PFSK-1 (cell line): ENCODE measurements at regions not wholly inside any gene's neighbourhood (a gene's known extent, or its start where the extent isn't known, plus 50 kb on each side); places are given as distances from the start of the nearest gene placed in this dataset.

ENCODE experiments used
- FOXP2 ChIP-seq: optimal IDR thresholded peaks from 2 replicates; pipeline ENCODE3; 2011; ENCODE audit warnings: borderline replicate concordance, control low read depth, inconsistent platforms; ENCODE audit not compliant: insufficient read depth; ENCODE audit errors: extremely low read length, extremely low read depth
- POLR2AphosphoS5 ChIP-seq: IDR thresholded peaks from 2 replicates; pipeline ENCODE4 v1.6.1; 2012; ENCODE audit warnings: low read depth, mild to moderate bottlenecking, control low read depth, low read length, moderate library complexity
- REST ChIP-seq, 2 experiments: IDR thresholded peaks; 2 replicates each; pipeline versions ENCODE4 v1.6.1 to v1.8.0; 2011 to 2012; ENCODE audit warnings: low read depth in 2 of 2, low read length in 2 of 2, control low read depth in 1 of 2, inconsistent platforms in 1 of 2, mild to moderate bottlenecking in 1 of 2, moderate library complexity in 1 of 2; ENCODE audit not compliant: insufficient read depth in 1 of 2
- SIN3A ChIP-seq: IDR thresholded peaks from 2 replicates; pipeline ENCODE4 v1.6.1; 2012; ENCODE audit warnings: mild to moderate bottlenecking, low read length, moderate library complexity, borderline replicate concordance; ENCODE audit not compliant: insufficient read depth
- TAF1 ChIP-seq: IDR thresholded peaks from 2 replicates; pipeline ENCODE4 v1.6.1; 2012; ENCODE audit warnings: low read length, control low read depth, borderline replicate concordance; ENCODE audit not compliant: insufficient read depth

GRCh38 chr6:98641949-98642719, 192.2 kb upstream of the POU3F2 start:
- TF ChIP-seq SIN3A (no peak), REST (IDR thresholded peaks at IDR 0.05; ENCODE audit: insufficient read depth in 1 of 2, low read depth in 2 of 2, low read length in 2 of 2) (no peak), FOXP2 (no peak), POLR2AphosphoS5 (no peak), TAF1 (no peak)

DNA sequence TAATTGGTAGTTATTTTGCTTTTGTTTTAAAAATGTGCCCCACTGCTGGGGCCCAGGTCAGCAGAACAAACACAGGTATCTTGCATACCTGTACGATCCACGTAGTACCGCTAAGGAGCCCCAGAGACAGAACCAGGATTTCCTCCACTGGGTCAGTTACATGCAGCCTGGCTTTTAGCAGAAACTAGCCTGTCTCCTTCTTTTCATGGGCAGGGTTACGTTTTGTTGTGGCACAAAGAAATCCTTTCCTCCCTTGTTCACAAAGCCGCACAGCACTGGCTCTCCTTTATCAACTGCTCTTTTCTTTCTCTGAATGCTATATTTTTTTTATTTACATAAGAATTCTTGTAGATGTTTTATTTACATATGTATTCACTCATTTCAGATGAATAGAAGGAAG, 190.3 kb upstream of the POU3F2 start:
- TF ChIP-seq FOXP2 (no peak), SIN3A (no peak), REST (IDR thresholded peaks at IDR 0.05; ENCODE audit: insufficient read depth in 1 of 2, low read depth in 2 of 2, low read length in 2 of 2) (no peak), TAF1 (no peak), POLR2AphosphoS5 (no peak)

GRCh38 chr6:98648211-98648914, 186.0 kb upstream of the POU3F2 start:
- TF ChIP-seq SIN3A (no peak), REST (IDR thresholded peaks at IDR 0.05; ENCODE audit: insufficient read depth in 1 of 2, low read depth in 2 of 2, low read length in 2 of 2) (no peak), FOXP2 (no peak), POLR2AphosphoS5 (no peak), TAF1 (no peak)

- TF ChIP-seq POLR2AphosphoS5: no peak
- TF ChIP-seq REST (IDR thresholded peaks at IDR 0.05; ENCODE audit: insufficient read depth in 1 of 2, low read depth in 2 of 2, low read length in 2 of 2): no peak
- no peak for TF ChIP-seq TAF1
- no peak for TF ChIP-seq FOXP2
- no peak for TF ChIP-seq SIN3A
These were observed 183.4 kb upstream of the POU3F2 start for GRCh38 chr6:98650941-98651340.
